ENCODE measurements at regions not wholly inside any gene's neighbourhood (a gene's known extent, or its start where the extent isn't known, plus 50 kb on each side); places are given as distances from the start of the nearest gene placed in this dataset.

GRCh38 chr3:27571345-27571744 is 87.2 kb upstream of the SLC4A7 start (continued):
- TF ChIP-seq ZNF784 (CRISPR knock-in tag; IDR thresholded peaks at IDR 0.05; ENCODE audit: borderline replicate concordance): no peak

- DNase-seq (ENCODE audit: low spot score): no peak
- 27% methylated on average over 4 of the region's 4 CpGs for WGBS (ENCODE audit: low lambda C conversion rate)
- no peak for ATAC-seq
- H2AFZ ChIP-seq (ENCODE audit: low read length): no peak overlapping the region
- FAIRE-seq: no peak
- no TSS peak for BruUV-seq (replicated peaks)
- H3K27me3 ChIP-seq (ENCODE audit: control insufficient read depth in 1 of 2, insufficient read depth in 2 of 2, low read length in 2 of 2): no peaks in the 10 kb centered on the region
- TF ChIP-seq IKZF5 (CRISPR knock-in tag; IDR thresholded peaks at IDR 0.05): no peak
- no peak for TF ChIP-seq MTERF4 (CRISPR knock-in tag; IDR thresholded peaks at IDR 0.05)
- TF ChIP-seq RBFOX2 (IDR thresholded peaks at IDR 0.05; ENCODE audit: low read depth, low read length): no peak
- TF ChIP-seq BHLHE40 (IDR thresholded peaks at IDR 0.05; ENCODE audit: low read length): no peak
- no peak for TF ChIP-seq POLR2A (IDR thresholded peaks at IDR 0.05; ENCODE audit: insufficient read depth in 1 of 2, low read depth in 2 of 2, low read length in 2 of 2)
- TF ChIP-seq CREM (IDR thresholded peaks at IDR 0.05): no peak
- TF ChIP-seq CREM (CRISPR knock-in tag; IDR thresholded peaks at IDR 0.05): no peak
- TF ChIP-seq NFE2L1 (CRISPR knock-in tag; IDR thresholded peaks at IDR 0.05; ENCODE audit: borderline replicate concordance): no peak
- TF ChIP-seq ZNF33A (CRISPR knock-in tag; IDR thresholded peaks at IDR 0.05; ENCODE audit: borderline replicate concordance): no peak
- no peak for TF ChIP-seq MTF2 (CRISPR knock-in tag; IDR thresholded peaks at IDR 0.05; ENCODE audit: borderline replicate concordance)
- no peak for TF ChIP-seq ZNF468 (CRISPR knock-in tag; IDR thresholded peaks at IDR 0.05)
- no peak for TF ChIP-seq NKX3-1 (CRISPR knock-in tag; IDR thresholded peaks at IDR 0.05)
- no peak for TF ChIP-seq ZNF83 (CRISPR knock-in tag; IDR thresholded peaks at IDR 0.05; ENCODE audit: borderline replicate concordance)
- no peak for TF ChIP-seq POLR2G (IDR thresholded peaks at IDR 0.05; ENCODE audit: low read depth, low read length)
- TF ChIP-seq ZNF75D (CRISPR knock-in tag; IDR thresholded peaks at IDR 0.05; ENCODE audit: borderline replicate concordance): no peak
- TF ChIP-seq ZBTB2 (CRISPR knock-in tag; IDR thresholded peaks at IDR 0.05; ENCODE audit: low read depth): no peak
- no peak for TF ChIP-seq ZNF230 (CRISPR knock-in tag; IDR thresholded peaks at IDR 0.05)
- no peak for TF ChIP-seq ZBTB3 (CRISPR knock-in tag; IDR thresholded peaks at IDR 0.05; ENCODE audit: borderline replicate concordance, low read depth)
- H3K4me2 ChIP-seq (ENCODE audit: low read depth, low read length): no peak overlapping the region
- no peak overlapping the region for H3K9ac ChIP-seq (ENCODE audit: insufficient read depth, low read depth, low read length)
- H3K4me3 ChIP-seq (replicated peaks in 1 of 3; ENCODE audit: insufficient read depth in 1 of 3, low read depth in 2 of 3, low read length in 3 of 3): no peak overlapping the region
- H3K9me3 ChIP-seq (ENCODE audit: low read length): no peaks in the 10 kb centered on the region
- no peaks in the 10 kb centered on the region for H4K20me1 ChIP-seq (ENCODE audit: insufficient read depth, low read length)
- POLR2A ChIA-PET: no interaction called here
- intact Hi-C loops (cut with micrococcal nuclease; ENCODE audit: unreplicated experiment): no loop called here
- no peaks in the 10 kb centered on the region for H3K36me3 ChIP-seq (replicated peaks in 1 of 2; ENCODE audit: control insufficient read depth in 1 of 2, insufficient read depth in 2 of 2, low read length in 2 of 2)
- H3K27ac ChIP-seq (ENCODE audit: extremely low read length, insufficient read depth, low read length): no peak overlapping the region
- CTCF ChIA-PET (ENCODE audit: low intra/inter-chr PET ratio, low total read pairs): no interaction called here
- in situ Hi-C loops (cut with HindIII; ENCODE audit: extremely low pct_ligation_motif_present, low pct_unique_long_range_greater_than_20kb): no loop called here
- H3K79me2 ChIP-seq (ENCODE audit: insufficient read depth, low read length): no peaks in the 10 kb centered on the region
- no peaks in the 10 kb centered on the region for H3K4me1 ChIP-seq (ENCODE audit: insufficient read depth, low read length)
These were observed 86.4 kb upstream of the SLC4A7 start for GRCh38 chr3:27570421-27571106.
